ENCODE measurements at regions not wholly inside any gene's neighbourhood (a gene's known extent, or its start where the extent isn't known, plus 50 kb on each side); places are given as distances from the start of the nearest gene placed in this dataset.

GRCh38 chr15:54810031-54810430 is 386.7 kb downstream of the RSL24D1 start:
- ChIA-PET CTCF (no interaction called here), POLR2A (no interaction called here)
- H2AFZ ChIP-seq (ENCODE audit: low read depth) = no peak overlapping the region
- no peak for DNase-seq
- H3K9me2 ChIP-seq = no peaks in the 10 kb centered on the region
- no peaks in the 10 kb centered on the region for H3K36me3 ChIP-seq (replicated peaks in 1 of 2; ENCODE audit: control insufficient read depth in 1 of 2, insufficient read depth in 2 of 2, low read length in 1 of 2)
- no peak for TF ChIP-seq TEAD4 (IDR thresholded peaks at IDR 0.05; ENCODE audit: borderline replicate concordance, insufficient read depth)
- no peak for TF ChIP-seq CTCF (IDR thresholded peaks at IDR 0.05)
- no peak for TF ChIP-seq RCOR1 (IDR thresholded peaks at IDR 0.05; ENCODE audit: low read length)
- no peak for TF ChIP-seq RAD21 (IDR thresholded peaks at IDR 0.05; ENCODE audit: low read length)
- no peak for TF ChIP-seq RXRA (IDR thresholded peaks at IDR 0.05; ENCODE audit: borderline replicate concordance, low read depth)
- TF ChIP-seq GATA2 (CRISPR knock-in tag; IDR thresholded peaks at IDR 0.05) = no peak
- TF ChIP-seq SMC3 (IDR thresholded peaks at IDR 0.05; ENCODE audit: low read depth, low read length) = no peak
- no peak overlapping the region for H3K4me3 ChIP-seq (ENCODE audit: low read depth in 2 of 2, low read length in 1 of 2)
- H3F3A ChIP-seq (replicated peaks; ENCODE audit: insufficient read depth) = no peaks in the 10 kb centered on the region
- H3K9me3 ChIP-seq = no peaks in the 10 kb centered on the region
- H3K9ac ChIP-seq = no peak overlapping the region
- no peak overlapping the region for H3K27ac ChIP-seq (ENCODE audit: low read depth in 2 of 2, low read length in 1 of 2)
- H3K79me2 ChIP-seq (ENCODE audit: insufficient read depth) = no peaks in the 10 kb centered on the region
- no peaks in the 10 kb centered on the region for H3K27me3 ChIP-seq (ENCODE audit: insufficient read depth)
- H3K4me1 ChIP-seq (ENCODE audit: control insufficient read depth in 1 of 2, insufficient read depth in 2 of 2, low read depth in 1 of 2, low read length in 1 of 2) = no peaks in the 10 kb centered on the region
- no peaks in the 10 kb centered on the region for H4K20me1 ChIP-seq (ENCODE audit: insufficient read depth)
- no peak overlapping the region for H3K4me2 ChIP-seq
- WGBS (ENCODE audit: low lambda C conversion rate) = 1% methylated on average over 2 of the region's 2 CpGs

GRCh38 chr15:54808321-54808720 is 388.4 kb downstream of the RSL24D1 start:
- DNase-seq = no peak
- Histone ChIP-seq H3K4me3 (ENCODE audit: low read depth in 2 of 2, low read length in 1 of 2) (no peak overlapping the region), H3K9me3 (no peaks in the 10 kb centered on the region), H3K36me3 (replicated peaks in 1 of 2; ENCODE audit: control insufficient read depth in 1 of 2, insufficient read depth in 2 of 2, low read length in 1 of 2) (no peaks in the 10 kb centered on the region), H3K79me2 (ENCODE audit: insufficient read depth) (no peaks in the 10 kb centered on the region), H2AFZ (ENCODE audit: low read depth) (no peak overlapping the region), H3K9me2 (no peaks in the 10 kb centered on the region), H3K27me3 (ENCODE audit: insufficient read depth) (no peaks in the 10 kb centered on the region), H4K20me1 (ENCODE audit: insufficient read depth) (no peaks in the 10 kb centered on the region), H3K4me1 (ENCODE audit: control insufficient read depth in 1 of 2, insufficient read depth in 2 of 2, low read depth in 1 of 2, low read length in 1 of 2) (no peaks in the 10 kb centered on the region), H3K4me2 (no peak overlapping the region), H3K27ac (ENCODE audit: low read depth in 2 of 2, low read length in 1 of 2) (no peak overlapping the region), H3F3A (replicated peaks; ENCODE audit: insufficient read depth) (no peaks in the 10 kb centered on the region), H3K9ac (no peak overlapping the region)
- ChIA-PET CTCF (no interaction called here), POLR2A (no interaction called here)
- no peak for TF ChIP-seq TAF1 (IDR thresholded peaks at IDR 0.05; ENCODE audit: borderline replicate concordance, low read depth, low read length)
- TF ChIP-seq GATA2 (CRISPR knock-in tag; IDR thresholded peaks at IDR 0.05) = no peak
- WGBS (ENCODE audit: low lambda C conversion rate) = 6% methylated on average over 3 of the region's 3 CpGs

GRCh38 chr15:54803987-54804386 is 392.8 kb downstream of the RSL24D1 start:
- H3K9me3 ChIP-seq = no peaks in the 10 kb centered on the region
- CTCF ChIA-PET = no interaction called here
- no peaks in the 10 kb centered on the region for H3F3A ChIP-seq (replicated peaks; ENCODE audit: insufficient read depth)
- H3K27me3 ChIP-seq (ENCODE audit: insufficient read depth) = no peaks in the 10 kb centered on the region
- H3K9me2 ChIP-seq = no peaks in the 10 kb centered on the region
- no peaks in the 10 kb centered on the region for H3K79me2 ChIP-seq (ENCODE audit: insufficient read depth)
- H2AFZ ChIP-seq (ENCODE audit: low read depth) = no peak overlapping the region
- no peak overlapping the region for H3K9ac ChIP-seq
- WGBS (ENCODE audit: low lambda C conversion rate) = 0% methylated on average over 1 of the region's 1 CpG
- 0 out of 2 replicates have a peak overlapping the region, but pooled peaks have one; percentile 17 for H3K4me2 ChIP-seq
- no peak overlapping the region for H3K4me3 ChIP-seq (ENCODE audit: low read depth in 2 of 2, low read length in 1 of 2)
- DNase-seq = no peak
- POLR2A ChIA-PET = no interaction called here
- no peak overlapping the region for H3K27ac ChIP-seq (ENCODE audit: low read depth in 2 of 2, low read length in 1 of 2)
- H4K20me1 ChIP-seq (ENCODE audit: insufficient read depth) = no peaks in the 10 kb centered on the region
- H3K36me3 ChIP-seq (replicated peaks in 1 of 2; ENCODE audit: control insufficient read depth in 1 of 2, insufficient read depth in 2 of 2, low read length in 1 of 2) = no peaks in the 10 kb centered on the region
- no peaks in the 10 kb centered on the region for H3K4me1 ChIP-seq (ENCODE audit: control insufficient read depth in 1 of 2, insufficient read depth in 2 of 2, low read depth in 1 of 2, low read length in 1 of 2)
- TF ChIP-seq SMC3 (IDR thresholded peaks at IDR 0.05; ENCODE audit: low read depth, low read length) = no peak
- TF ChIP-seq MEF2A (IDR thresholded peaks at IDR 0.05; ENCODE audit: borderline replicate concordance, low read depth) = no peak
- no peak for TF ChIP-seq CHD2 (IDR thresholded peaks at IDR 0.05; ENCODE audit: low read length, partially characterized antibody)
- no peak for TF ChIP-seq JUND (IDR thresholded peaks at IDR 0.05)
- TF ChIP-seq ZBTB33 (IDR thresholded peaks at IDR 0.05; ENCODE audit: borderline replicate concordance, low read depth) = no peak
- TF ChIP-seq FOSL2 (IDR thresholded peaks at IDR 0.05; ENCODE audit: borderline replicate concordance, low read depth) = no peak
- TF ChIP-seq TEAD4 (IDR thresholded peaks at IDR 0.05; ENCODE audit: borderline replicate concordance, insufficient read depth) = no peak
- no peak for TF ChIP-seq FOXM1 (IDR thresholded peaks at IDR 0.05; ENCODE audit: low read depth)
- no peak for TF ChIP-seq RCOR1 (IDR thresholded peaks at IDR 0.05; ENCODE audit: low read length)
- TF ChIP-seq EP300 (IDR thresholded peaks at IDR 0.05; ENCODE audit: borderline replicate concordance in 1 of 2, low read depth in 1 of 2, low read length in 1 of 2) = no peak
- no peak for TF ChIP-seq RXRA (IDR thresholded peaks at IDR 0.05; ENCODE audit: borderline replicate concordance, low read depth)
- TF ChIP-seq USF2 (IDR thresholded peaks at IDR 0.05; ENCODE audit: borderline replicate concordance, low read depth, low read length) = no peak
- no peak for TF ChIP-seq GATA2 (CRISPR knock-in tag; IDR thresholded peaks at IDR 0.05)
- no peak for TF ChIP-seq POLR2AphosphoS5 (IDR thresholded peaks at IDR 0.05; ENCODE audit: low read depth, low read length)
